Epithelial cell of esophagus (primary cell): ENCODE measurements at regions not wholly inside any gene's neighbourhood (a gene's known extent, or its start where the extent isn't known, plus 50 kb on each side); places are given as distances from the start of the nearest gene placed in this dataset.

Experiments
- DNase-seq: peaks from one replicate; pipeline ENCODE4 v3.0.0; 2010; ENCODE audit warnings: low read depth
- H3K4me3 ChIP-seq: 2 replicates; pipeline ENCODE4 v1.5.1; 2011; ENCODE audit warnings: mild to moderate bottlenecking, low read length, control low read depth
- CTCF ChIP-seq: IDR thresholded peaks from 2 replicates; pipeline ENCODE4 v1.5.1; 2011; ENCODE audit warnings: low read depth, mild to moderate bottlenecking, low read length, control low read depth, inconsistent platforms; ENCODE audit not compliant: insufficient read depth; ENCODE audit errors: missing control alignments

DNA sequence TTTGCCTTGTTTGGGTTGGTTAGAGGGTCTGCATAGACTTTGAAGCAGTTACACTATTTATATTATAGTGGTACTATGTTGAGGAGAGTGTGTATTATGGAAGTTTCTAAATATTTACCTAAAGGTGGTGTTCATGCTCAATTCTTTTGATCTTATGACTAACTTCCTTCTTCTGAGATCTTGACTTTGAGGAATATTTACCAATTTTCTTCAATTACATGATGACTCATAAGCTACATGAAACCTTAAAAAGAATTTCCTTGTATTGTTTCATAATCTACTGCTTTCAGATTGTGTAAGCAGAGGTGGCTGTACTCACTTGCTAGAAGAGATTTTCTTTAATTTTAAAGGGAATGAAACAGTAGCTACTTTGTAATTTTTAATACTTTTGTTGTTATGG, 276.1 kb downstream of the TAF11L14 start:
- H3K4me3 ChIP-seq, result no peak overlapping the region
- no peak for TF ChIP-seq CTCF
- DNase-seq, result peak; percentile 81

DNA sequence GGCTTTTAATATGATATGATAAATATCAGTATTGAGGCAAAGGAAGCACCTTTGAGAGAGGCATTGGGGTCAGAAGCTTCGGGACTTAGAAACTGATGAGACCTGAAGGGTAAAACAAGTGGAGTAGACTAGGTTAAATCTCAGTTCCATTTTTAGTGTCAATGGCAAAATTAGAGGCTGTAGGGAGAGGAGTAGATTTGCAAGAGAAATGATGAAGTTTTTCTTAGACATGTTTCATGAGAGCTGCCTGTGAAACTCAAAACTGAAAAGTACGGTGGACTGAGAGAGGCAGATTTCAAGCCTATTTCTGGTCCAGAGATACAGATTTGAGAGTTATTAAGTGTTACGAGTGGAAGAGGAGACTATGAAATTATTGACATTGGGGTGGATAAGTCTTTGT, 278.5 kb downstream of the TAF11L14 start:
- no peak overlapping the region for H3K4me3 ChIP-seq
- no peak for TF ChIP-seq CTCF
- DNase-seq, result no peak

- no peak overlapping the region for H3K4me3 ChIP-seq
- no peak for TF ChIP-seq CTCF
- no peak for DNase-seq
Measured at GRCh38 chr5:17916446-17916845, 282.2 kb downstream of the TAF11L14 start.

- DNase-seq, result no peak
- TF ChIP-seq CTCF, result no peak
- H3K4me3 ChIP-seq, result no peak overlapping the region
Measured at GRCh38 chr5:17917465-17917864, 283.2 kb downstream of the TAF11L14 start.

GRCh38 chr5:17918373-17919104, 284.3 kb downstream of the TAF11L14 start:
- no peak overlapping the region for H3K4me3 ChIP-seq
- no peak for TF ChIP-seq CTCF
- no peak for DNase-seq

GRCh38 chr5:17925276-17925675, 291.0 kb downstream of the TAF11L14 start:
- no peak for TF ChIP-seq CTCF
- H3K4me3 ChIP-seq, result no peak overlapping the region

GRCh38 chr5:17928581-17928981, 294.3 kb downstream of the TAF11L14 start:
- TF ChIP-seq CTCF, result no peak
- H3K4me3 ChIP-seq, result no peak overlapping the region
- peak; percentile 95 for DNase-seq

More at GRCh38 chr5:17925276-17925675, 291.0 kb downstream of the TAF11L14 start:
- DNase-seq, result no peak
